Testis (tissue), 2 donors: ENCODE measurements at regions not wholly inside any gene's neighbourhood (a gene's known extent, or its start where the extent isn't known, plus 50 kb on each side); places are given as distances from the start of the nearest gene placed in this dataset.

ENCODE experiments used
- DNase-seq: peaks from one replicate; pipeline ENCODE4 v3.0.0-alpha.2; 2019
- H3K27ac ChIP-seq, 2 donors: fragments of 200-600 bp; sonication (generic); one replicate each; pipeline ENCODE4 v1.5.1; 2019
- H3K27me3 ChIP-seq: fragments of 200-600 bp; sonication (generic); one replicate; pipeline ENCODE4 v1.5.1; 2019
- H3K36me3 ChIP-seq: fragments of 200-600 bp; sonication (generic); one replicate; pipeline ENCODE4 v1.5.1; 2017; ENCODE audit warnings: low read depth; ENCODE audit errors: missing control alignments
- H3K4me1 ChIP-seq: fragments of 200-600 bp; sonication (generic); one replicate; pipeline ENCODE4 v1.5.1; 2019
- H3K4me3 ChIP-seq, 2 donors: fragments of 200-600 bp; sonication (generic); one replicate each; pipeline ENCODE4 v1.5.1; 2017 to 2019
- H3K9me3 ChIP-seq: fragments of 200-600 bp; sonication (generic); one replicate; pipeline ENCODE4 v1.5.1; 2017
- POLR2A ChIP-seq: fragments of 450-650 bp; IDR thresholded peaks from one replicate; pipeline ENCODE4 v1.6.1; 2017; ENCODE audit warnings: antibody characterized with exemption, mild to moderate bottlenecking, moderate library complexity
- WGBS, 2 donors: methylation state at CpG; one replicate each; pipeline ENCODE4 v1.1.5; 2018; 5-methylcytosine and 5-hydroxymethylcytosine counted together
- intact Hi-C: fragments of 100-400 bp; cut with DNase I; formaldehyde crosslinking; loops from one replicate; pipeline ENCODE4 v1.15.1; 2023; ENCODE audit warnings: low total_unique reads
- TF ChIP-seq, protein P1 (sequence below), 3 experiments: fragments of 450-650 bp in 2 of 3; fragments of 200-600 bp in 1 of 3; sonication (generic) in 1 of 3; IDR thresholded peaks; one replicate each; pipeline ENCODE4 v1.5.1; 2016 to 2019; ENCODE audit warnings: antibody characterized with exemption in 3 of 3, mild to moderate bottlenecking in 2 of 3, moderate library complexity in 1 of 3

DNA sequence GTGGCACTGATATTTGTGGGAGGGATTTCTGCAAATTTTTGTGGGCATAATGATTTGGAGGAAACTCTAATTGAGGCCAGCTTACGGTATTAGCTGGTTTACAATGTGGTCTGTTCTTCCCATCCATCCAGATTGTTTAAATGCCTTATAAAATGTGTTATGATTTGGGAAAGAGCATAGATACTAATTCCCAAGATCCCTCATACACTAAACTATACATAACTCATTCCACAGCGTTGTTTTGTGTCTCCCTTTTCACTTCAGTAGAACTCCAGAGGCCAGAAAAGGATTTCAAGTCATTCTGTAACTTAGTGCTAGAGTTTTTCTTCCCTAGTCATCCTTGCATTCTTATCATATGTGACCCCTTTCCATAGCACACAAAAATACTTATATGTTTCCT is 292.6 kb upstream of the NT5E start:
- TF ChIP-seq POLR2A: no peak
- TF ChIP-seq, protein P1, sequence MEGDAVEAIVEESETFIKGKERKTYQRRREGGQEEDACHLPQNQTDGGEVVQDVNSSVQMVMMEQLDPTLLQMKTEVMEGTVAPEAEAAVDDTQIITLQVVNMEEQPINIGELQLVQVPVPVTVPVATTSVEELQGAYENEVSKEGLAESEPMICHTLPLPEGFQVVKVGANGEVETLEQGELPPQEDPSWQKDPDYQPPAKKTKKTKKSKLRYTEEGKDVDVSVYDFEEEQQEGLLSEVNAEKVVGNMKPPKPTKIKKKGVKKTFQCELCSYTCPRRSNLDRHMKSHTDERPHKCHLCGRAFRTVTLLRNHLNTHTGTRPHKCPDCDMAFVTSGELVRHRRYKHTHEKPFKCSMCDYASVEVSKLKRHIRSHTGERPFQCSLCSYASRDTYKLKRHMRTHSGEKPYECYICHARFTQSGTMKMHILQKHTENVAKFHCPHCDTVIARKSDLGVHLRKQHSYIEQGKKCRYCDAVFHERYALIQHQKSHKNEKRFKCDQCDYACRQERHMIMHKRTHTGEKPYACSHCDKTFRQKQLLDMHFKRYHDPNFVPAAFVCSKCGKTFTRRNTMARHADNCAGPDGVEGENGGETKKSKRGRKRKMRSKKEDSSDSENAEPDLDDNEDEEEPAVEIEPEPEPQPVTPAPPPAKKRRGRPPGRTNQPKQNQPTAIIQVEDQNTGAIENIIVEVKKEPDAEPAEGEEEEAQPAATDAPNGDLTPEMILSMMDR (IDR thresholded peaks at IDR 0.05): no peak
- Histone ChIP-seq H3K4me3 (no peak overlapping the region), H3K27ac (no peak overlapping the region), H3K4me1 (no peaks in the 10 kb centered on the region), H3K9me3 (no peaks in the 10 kb centered on the region), H3K27me3 (no peaks in the 10 kb centered on the region), H3K36me3 (no peaks in the 10 kb centered on the region)
- DNase-seq: no peak
- 77 to 78% methylated on average over 2 of the region's 2 CpGs for WGBS, 2 donors
- intact Hi-C loops: no loop called here

DNA sequence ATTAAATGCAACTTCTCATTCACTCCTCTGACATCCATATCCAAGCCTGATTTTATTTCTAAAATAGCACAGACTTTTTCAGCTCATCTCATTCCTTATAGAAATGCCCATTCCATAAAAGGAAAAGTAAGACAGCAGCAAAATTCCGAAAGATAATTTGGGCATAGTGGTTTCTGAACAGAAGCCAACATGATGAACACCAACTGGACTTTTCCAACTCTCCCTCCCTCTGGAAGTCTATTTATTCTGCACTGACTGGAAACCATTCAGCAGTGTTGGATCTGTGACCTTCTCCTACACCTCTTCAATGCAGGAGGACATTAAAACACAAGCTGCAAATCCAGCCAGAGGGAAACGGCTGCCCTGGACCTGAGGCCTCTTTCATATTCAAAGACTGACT is 306.2 kb upstream of the NT5E start:
- Histone ChIP-seq H3K9me3 (no peaks in the 10 kb centered on the region), H3K4me1 (no peaks in the 10 kb centered on the region), H3K27me3 (no peaks in the 10 kb centered on the region), H3K27ac (no peak overlapping the region), H3K4me3 (no peak overlapping the region), H3K36me3 (no peaks in the 10 kb centered on the region)
- intact Hi-C loops: no loop called here
- no peak for TF ChIP-seq POLR2A
- TF ChIP-seq, protein P1 (IDR thresholded peaks at IDR 0.05): no peak
- 62 to 67% methylated on average over 2 of the region's 2 CpGs for WGBS, 2 donors
- no peak for DNase-seq

DNA sequence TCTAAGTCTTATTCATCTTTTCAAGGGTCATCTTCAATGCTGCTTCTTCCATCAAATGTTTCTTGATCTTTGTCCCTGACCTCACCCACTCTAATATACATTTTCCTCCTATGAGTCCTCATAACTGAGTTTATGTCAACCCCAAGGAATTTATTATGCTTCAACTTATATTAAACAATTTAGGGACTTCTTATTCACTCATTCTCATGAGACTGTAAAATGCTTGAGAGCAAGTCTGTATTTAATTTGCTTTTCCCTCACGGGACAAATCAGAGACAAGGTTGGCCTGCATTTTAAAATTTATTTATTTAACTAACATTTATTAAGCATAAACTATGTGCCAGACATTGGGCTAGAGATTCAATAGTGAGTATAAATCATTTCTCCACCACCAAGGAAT is 312.0 kb upstream of the NT5E start:
- H3K36me3 ChIP-seq: no peaks in the 10 kb centered on the region
- H3K9me3 ChIP-seq: no peaks in the 10 kb centered on the region
- intact Hi-C loops: no loop called here
- DNase-seq: no peak
- no peaks in the 10 kb centered on the region for H3K4me1 ChIP-seq
- no peaks in the 10 kb centered on the region for H3K27me3 ChIP-seq
- WGBS, 2 donors: 77 to 79% methylated on average over 1 of the region's 1 CpG
- TF ChIP-seq POLR2A: no peak
- TF ChIP-seq, protein P1 (IDR thresholded peaks at IDR 0.05): no peak
- no peak overlapping the region for H3K4me3 ChIP-seq
- H3K27ac ChIP-seq: no peak overlapping the region

DNA sequence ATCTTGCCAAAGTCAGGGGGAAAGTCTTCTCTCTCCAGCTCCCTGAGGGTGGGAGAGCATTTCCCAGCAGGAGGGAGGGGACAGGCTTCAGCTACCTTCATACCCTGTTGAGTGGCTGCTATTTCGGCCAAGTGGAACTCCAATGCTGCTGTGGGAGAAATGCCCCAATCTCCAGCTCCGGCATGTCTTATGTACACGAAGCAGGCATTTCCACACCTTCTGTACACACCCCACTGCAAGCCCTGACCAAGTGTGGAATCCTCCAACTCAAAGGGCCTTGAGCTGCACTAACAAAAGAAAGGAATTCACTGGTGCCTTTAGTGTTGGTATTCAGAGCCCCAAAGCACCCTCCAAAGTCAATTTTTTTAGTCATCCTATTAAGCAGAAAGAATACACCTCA is 313.6 kb upstream of the NT5E start:
- Histone ChIP-seq H3K27ac (no peak overlapping the region), H3K36me3 (no peaks in the 10 kb centered on the region), H3K4me3 (no peak overlapping the region), H3K4me1 (no peaks in the 10 kb centered on the region), H3K9me3 (no peaks in the 10 kb centered on the region), H3K27me3 (no peaks in the 10 kb centered on the region)
- TF ChIP-seq POLR2A: no peak
- TF ChIP-seq, protein P1 (IDR thresholded peaks at IDR 0.05): no peak
- intact Hi-C loops: no loop called here
- no peak for DNase-seq
- WGBS, 2 donors: 82 to 93% methylated on average over 3 of the region's 3 CpGs

DNA sequence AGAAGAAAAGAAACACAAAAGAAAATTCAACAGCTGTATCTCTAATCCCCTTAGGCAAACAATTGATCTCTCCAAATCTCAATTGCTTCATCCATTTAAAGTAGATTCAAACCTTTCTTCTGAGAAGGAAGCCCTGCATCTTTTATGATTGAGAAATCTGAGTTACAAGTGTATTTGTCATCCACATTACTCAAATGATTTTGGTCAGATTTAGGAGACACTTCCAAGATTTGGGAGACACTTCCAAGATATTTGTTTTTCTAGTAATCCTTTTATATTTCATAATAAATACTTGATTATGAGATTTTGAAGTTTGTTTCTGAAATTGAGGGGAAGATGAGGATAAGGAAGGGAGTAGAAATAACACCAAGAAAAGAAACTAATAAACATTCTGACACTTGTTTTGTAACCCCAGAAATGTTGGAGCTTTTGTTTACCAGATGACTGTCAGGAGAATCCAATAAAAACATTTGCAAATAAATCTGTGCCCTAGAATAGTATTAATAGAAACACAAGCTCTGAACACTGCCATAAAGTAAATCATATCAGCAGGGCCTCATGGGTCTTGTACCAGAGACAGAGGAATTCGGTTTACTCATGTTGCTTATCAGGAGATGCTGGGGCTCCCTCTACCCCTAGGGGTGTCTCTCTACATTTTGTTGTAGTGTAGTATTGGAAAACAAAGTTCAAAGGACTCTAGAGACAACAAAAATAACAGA is 314.3 kb upstream of the NT5E start:
- Histone ChIP-seq H3K9me3 (no peaks in the 10 kb centered on the region), H3K4me3 (no peak overlapping the region), H3K27ac (no peak overlapping the region), H3K27me3 (no peaks in the 10 kb centered on the region), H3K36me3 (no peaks in the 10 kb centered on the region), H3K4me1 (no peaks in the 10 kb centered on the region)
- TF ChIP-seq, protein P1 (IDR thresholded peaks at IDR 0.05): no peak
- no peak for TF ChIP-seq POLR2A
- DNase-seq: no peak
- 31 to 33% methylated on average over 1 of the region's 1 CpG for WGBS, 2 donors
- intact Hi-C loops: no loop called here
